Smooth muscle cell (in vitro differentiated cells): ENCODE measurements at regions not wholly inside any gene's neighbourhood (a gene's known extent, or its start where the extent isn't known, plus 50 kb on each side); places are given as distances from the start of the nearest gene placed in this dataset.

Experiments
- DNase-seq: peaks from one replicate; lab custom pipeline; 2025; ENCODE audit not compliant: unreplicated experiment; lab: John Stamatoyannopoulos, UW
- H2AFZ ChIP-seq: fragments of 200-600 bp; sonication (generic); 2 replicates; pipeline ENCODE4 v1.6.0; 2016; ENCODE audit warnings: antibody characterized with exemption, low read depth, mild to moderate bottlenecking
- H3F3A ChIP-seq: fragments of 200-600 bp; sonication (generic); 2 replicates; pipeline ENCODE4 v1.6.0; 2017; ENCODE audit warnings: antibody characterized with exemption, low read depth
- H3K27ac ChIP-seq: fragments of 200-600 bp; sonication (generic); 2 replicates; pipeline ENCODE4 v1.5.1; 2016; ENCODE audit warnings: low read depth, mild to moderate bottlenecking
- H3K27me3 ChIP-seq: fragments of 200-600 bp; sonication (generic); 2 replicates; pipeline ENCODE4 v1.6.1; 2016; ENCODE audit warnings: low read depth, mild to moderate bottlenecking
- H3K36me3 ChIP-seq: fragments of 200-600 bp; sonication (generic); 2 replicates; pipeline ENCODE4 v1.5.1; 2016; ENCODE audit warnings: low read depth
- H3K4me1 ChIP-seq: fragments of 200-600 bp; sonication (generic); 2 replicates; pipeline ENCODE4 v1.5.1; 2016; ENCODE audit warnings: low read depth
- H3K4me2 ChIP-seq: fragments of 200-600 bp; sonication (generic); 2 replicates; pipeline ENCODE4 v1.6.0; 2016; ENCODE audit warnings: mild to moderate bottlenecking
- H3K4me3 ChIP-seq: fragments of 200-600 bp; sonication (generic); 2 replicates; pipeline ENCODE4 v1.5.1; 2016; ENCODE audit warnings: mild to moderate bottlenecking
- H3K79me2 ChIP-seq: fragments of 200-600 bp; sonication (generic); 2 replicates; pipeline ENCODE4 v1.6.0; 2016; ENCODE audit warnings: low read depth, mild to moderate bottlenecking
- H3K9ac ChIP-seq: fragments of 200-600 bp; sonication (generic); 2 replicates; pipeline ENCODE4 v1.6.0; 2016; ENCODE audit warnings: low read depth
- H3K9me3 ChIP-seq: fragments of 200-600 bp; sonication (generic); replicated peaks from 2 replicates; pipeline ENCODE4 v1.5.1; 2016; ENCODE audit warnings: low read depth
- H4K20me1 ChIP-seq: fragments of 200-600 bp; sonication (generic); 2 replicates; pipeline ENCODE4 v1.6.0; 2016; ENCODE audit warnings: low read depth
- CTCF ChIP-seq: fragments of 200-600 bp; sonication (generic); IDR thresholded peaks from 2 replicates; pipeline ENCODE4 v1.5.1; 2017; ENCODE audit warnings: borderline replicate concordance, mild to moderate bottlenecking, antibody characterized with exemption; ENCODE audit not compliant: insufficient read depth, poor library complexity, severe bottlenecking
- WGBS: methylation state at CpG from one replicate; pipeline ENCODE4 v1.1.7; 2016; ENCODE audit warnings: low lambda C conversion rate; 5-methylcytosine and 5-hydroxymethylcytosine counted together

- no peak overlapping the region for H2AFZ ChIP-seq
- H3K36me3 ChIP-seq, result no peaks in the 10 kb centered on the region
- H3K27ac ChIP-seq, result no peak overlapping the region
- no peaks in the 10 kb centered on the region for H3K79me2 ChIP-seq
- H3K27me3 ChIP-seq, result no peaks in the 10 kb centered on the region
- H3K9me3 ChIP-seq, result no peaks in the 10 kb centered on the region
- H3K4me2 ChIP-seq, result no peak overlapping the region
- WGBS, result 94% methylated on average over 1 of the region's 1 CpG
- H3K9ac ChIP-seq, result no peak overlapping the region
- H4K20me1 ChIP-seq, result no peaks in the 10 kb centered on the region
- no peak for DNase-seq
- no peaks in the 10 kb centered on the region for H3K4me1 ChIP-seq
- no peaks in the 10 kb centered on the region for H3F3A ChIP-seq
- no peak overlapping the region for H3K4me3 ChIP-seq
- no peak for TF ChIP-seq CTCF
Observed at GRCh38 chr5:114113604-114114003, 248.3 kb upstream of the KCNN2 start.

- H3K4me2 ChIP-seq, result no peak overlapping the region
- H3K27ac ChIP-seq, result no peak overlapping the region
- TF ChIP-seq CTCF, result no peak
- 89% methylated on average over 4 of the region's 4 CpGs for WGBS
- no peak overlapping the region for H3K9ac ChIP-seq
- no peaks in the 10 kb centered on the region for H3K27me3 ChIP-seq
- H2AFZ ChIP-seq, result no peak overlapping the region
- no peak overlapping the region for H3K4me3 ChIP-seq
- no peaks in the 10 kb centered on the region for H3F3A ChIP-seq
- no peaks in the 10 kb centered on the region for H3K79me2 ChIP-seq
- no peaks in the 10 kb centered on the region for H4K20me1 ChIP-seq
- no peaks in the 10 kb centered on the region for H3K36me3 ChIP-seq
- no peaks in the 10 kb centered on the region for H3K9me3 ChIP-seq
- no peak for DNase-seq
- no peaks in the 10 kb centered on the region for H3K4me1 ChIP-seq
Observed at GRCh38 chr5:114116981-114117380, 244.9 kb upstream of the KCNN2 start.

DNA sequence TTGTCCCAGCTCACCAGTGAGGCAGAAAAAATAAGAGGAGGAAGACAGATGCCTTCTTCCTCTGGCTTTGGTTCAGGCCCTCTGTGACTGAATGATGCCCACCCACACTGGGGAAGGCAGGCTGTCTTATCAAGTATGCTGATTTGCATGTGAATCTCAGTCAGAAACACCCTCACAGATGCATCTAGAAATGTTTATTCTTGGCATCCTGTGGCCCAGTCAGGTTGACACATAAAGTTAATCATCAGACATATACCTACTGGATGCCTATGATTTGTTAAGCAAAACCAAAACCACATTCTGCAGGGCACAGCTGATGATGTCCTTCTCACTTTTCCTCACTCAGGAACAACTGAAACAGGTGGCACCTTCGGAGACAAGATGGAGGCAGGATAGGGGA, 243.4 kb upstream of the KCNN2 start:
- H3K9ac ChIP-seq, result no peak overlapping the region
- H2AFZ ChIP-seq, result no peak overlapping the region
- H3K4me3 ChIP-seq, result no peak overlapping the region
- no peak overlapping the region for H3K27ac ChIP-seq
- WGBS, result 91% methylated on average over 1 of the region's 1 CpG
- TF ChIP-seq CTCF, result no peak
- H4K20me1 ChIP-seq, result no peaks in the 10 kb centered on the region
- H3F3A ChIP-seq, result no peaks in the 10 kb centered on the region
- H3K4me1 ChIP-seq, result no peaks in the 10 kb centered on the region
- no peaks in the 10 kb centered on the region for H3K9me3 ChIP-seq
- H3K4me2 ChIP-seq, result no peak overlapping the region
- DNase-seq, result no peak
- no peaks in the 10 kb centered on the region for H3K79me2 ChIP-seq
- no peaks in the 10 kb centered on the region for H3K36me3 ChIP-seq
- no peaks in the 10 kb centered on the region for H3K27me3 ChIP-seq

GRCh38 chr5:114120166-114120565, 241.7 kb upstream of the KCNN2 start:
- Histone ChIP-seq H3K4me3 (no peak overlapping the region), H3K4me1 (no peaks in the 10 kb centered on the region), H3K4me2 (no peak overlapping the region), H4K20me1 (no peaks in the 10 kb centered on the region), H3K9me3 (no peaks in the 10 kb centered on the region), H2AFZ (no peak overlapping the region), H3K9ac (no peak overlapping the region), H3K27me3 (no peaks in the 10 kb centered on the region), H3K27ac (no peak overlapping the region), H3K36me3 (no peaks in the 10 kb centered on the region), H3K79me2 (no peaks in the 10 kb centered on the region), H3F3A (no peaks in the 10 kb centered on the region)
- 89% methylated on average over 4 of the region's 4 CpGs for WGBS
- TF ChIP-seq CTCF, result no peak
- no peak for DNase-seq
